ENCODE measurements at regions not wholly inside any gene's neighbourhood (a gene's known extent, or its start where the extent isn't known, plus 50 kb on each side); places are given as distances from the start of the nearest gene placed in this dataset.

- 0 out of 2 replicates have a peak, but pooled peaks cover 3% of the 10 kb centered on the region for H3K9me3 ChIP-seq (ENCODE audit: insufficient read depth, low read depth)
- no peak overlapping the region for H2AFZ ChIP-seq
- BruUV-seq (replicated peaks) = no TSS peak
- ChIA-PET POLR2A (ENCODE audit: unreplicated experiment) (no interaction called here), CTCF (no interaction called here)
- H3K4me3 ChIP-seq = no peak overlapping the region
- no peak overlapping the region for H3K27ac ChIP-seq
- no peaks in the 10 kb centered on the region for H3F3A ChIP-seq (ENCODE audit: insufficient read depth, low read depth)
- no peaks in the 10 kb centered on the region for H3K9me2 ChIP-seq (ENCODE audit: insufficient read depth)
- H3K36me3 ChIP-seq (ENCODE audit: low read depth) = no peaks in the 10 kb centered on the region
- TF ChIP-seq EZH2 (IDR thresholded peaks at IDR 0.05; ENCODE audit: low read depth) = no peak
- TF ChIP-seq CTCF (conservative IDR thresholded peaks at IDR 0.05) = no peak
- no peaks in the 10 kb centered on the region for H3K79me2 ChIP-seq (ENCODE audit: low read depth)
- intact Hi-C loops (cut with micrococcal nuclease; ENCODE audit: unreplicated experiment) = no loop called here
- H3K4me1 ChIP-seq (replicated peaks; ENCODE audit: insufficient read depth) = no peaks in the 10 kb centered on the region
- no peak overlapping the region for H3K4me2 ChIP-seq
- H4K20me1 ChIP-seq (ENCODE audit: insufficient read depth) = no peaks in the 10 kb centered on the region
- DNase-seq = no peak
- no peaks in the 10 kb centered on the region for H3K27me3 ChIP-seq (ENCODE audit: insufficient read depth, low read depth)
Observed at GRCh38 chr1:232877365-232878028, 72.3 kb downstream of the MAP10 start.

- Histone ChIP-seq H3K4me1 (replicated peaks; ENCODE audit: insufficient read depth) (no peaks in the 10 kb centered on the region), H2AFZ (no peak overlapping the region), H3K9me2 (ENCODE audit: insufficient read depth) (no peaks in the 10 kb centered on the region), H3K9me3 (ENCODE audit: insufficient read depth, low read depth) (0 out of 2 replicates have a peak, but pooled peaks cover 3% of the 10 kb centered on the region), H3F3A (ENCODE audit: insufficient read depth, low read depth) (no peaks in the 10 kb centered on the region), H4K20me1 (ENCODE audit: insufficient read depth) (no peaks in the 10 kb centered on the region), H3K4me2 (no peak overlapping the region), H3K79me2 (ENCODE audit: low read depth) (no peaks in the 10 kb centered on the region), H3K36me3 (ENCODE audit: low read depth) (no peaks in the 10 kb centered on the region), H3K27ac (no peak overlapping the region), H3K27me3 (ENCODE audit: insufficient read depth, low read depth) (no peaks in the 10 kb centered on the region), H3K4me3 (no peak overlapping the region)
- DNase-seq = no peak
- intact Hi-C loops (cut with micrococcal nuclease; ENCODE audit: unreplicated experiment) = no loop called here
- TF ChIP-seq EZH2 (IDR thresholded peaks at IDR 0.05; ENCODE audit: low read depth) (no peak), CTCF (conservative IDR thresholded peaks at IDR 0.05) (no peak)
- no TSS peak for BruUV-seq (replicated peaks)
- POLR2A ChIA-PET (ENCODE audit: unreplicated experiment) = no interaction called here
- CTCF ChIA-PET = no interaction called here
Observed at GRCh38 chr1:232878086-232878485, 72.3 kb upstream of the NTPCR start.

GRCh38 chr1:232880354-232880753 is 70.1 kb upstream of the NTPCR start:
- 0 out of 2 replicates have a peak, but pooled peaks cover 3% of the 10 kb centered on the region for H3K9me3 ChIP-seq (ENCODE audit: insufficient read depth, low read depth)
- H2AFZ ChIP-seq = no peak overlapping the region
- no peaks in the 10 kb centered on the region for H3K79me2 ChIP-seq (ENCODE audit: low read depth)
- H3K27ac ChIP-seq = no peak overlapping the region
- no peaks in the 10 kb centered on the region for H3F3A ChIP-seq (ENCODE audit: insufficient read depth, low read depth)
- BruUV-seq (replicated peaks) = no TSS peak
- H3K4me3 ChIP-seq = no peak overlapping the region
- no peaks in the 10 kb centered on the region for H3K27me3 ChIP-seq (ENCODE audit: insufficient read depth, low read depth)
- DNase-seq = no peak
- H3K4me1 ChIP-seq (replicated peaks; ENCODE audit: insufficient read depth) = no peaks in the 10 kb centered on the region
- TF ChIP-seq CTCF (conservative IDR thresholded peaks at IDR 0.05) = peak; percentile 69
- TF ChIP-seq EZH2 (IDR thresholded peaks at IDR 0.05; ENCODE audit: low read depth) = no peak
- POLR2A ChIA-PET (ENCODE audit: unreplicated experiment) = no interaction called here
- no peaks in the 10 kb centered on the region for H3K36me3 ChIP-seq (ENCODE audit: low read depth)
- intact Hi-C loops (cut with micrococcal nuclease; ENCODE audit: unreplicated experiment) = no loop called here
- no peaks in the 10 kb centered on the region for H4K20me1 ChIP-seq (ENCODE audit: insufficient read depth)
- CTCF ChIA-PET = no interaction called here
- no peaks in the 10 kb centered on the region for H3K9me2 ChIP-seq (ENCODE audit: insufficient read depth)
- H3K4me2 ChIP-seq = no peak overlapping the region
